Fibroblast of lung (primary cell): ENCODE measurements at regions not wholly inside any gene's neighbourhood (a gene's known extent, or its start where the extent isn't known, plus 50 kb on each side); places are given as distances from the start of the nearest gene placed in this dataset.

Experiments
- CTCF ChIP-seq, 2 donors: IDR thresholded peaks in 1 of 2; conservative IDR thresholded peaks in 1 of 2; 1 replicate in 1 of 2; 2 replicates in 1 of 2; pipeline ENCODE4 v1.5.1; 2011 to 2012; ENCODE audit warnings: low read length in 2 of 2, control low read depth in 1 of 2, inconsistent platforms in 1 of 2, low read depth in 1 of 2, mild to moderate bottlenecking in 1 of 2
- EZH2 ChIP-seq: IDR thresholded peaks from 2 replicates; pipeline ENCODE4 v1.5.1; 2012; ENCODE audit warnings: low read length, control low read depth, mild to moderate bottlenecking; ENCODE audit errors: missing control alignments

GRCh38 chr20:11556410-11556809, 361.3 kb upstream of the BTBD3 start:
- TF ChIP-seq CTCF (conservative IDR thresholded peaks at IDR 0.05 in 1 of 2, IDR thresholded peaks at IDR 0.05 in 1 of 2; ENCODE audit: low read depth in 1 of 2, low read length in 2 of 2): no peak
- TF ChIP-seq EZH2: no peak
